ENCODE measurements at regions not wholly inside any gene's neighbourhood (a gene's known extent, or its start where the extent isn't known, plus 50 kb on each side); places are given as distances from the start of the nearest gene placed in this dataset.

DNA sequence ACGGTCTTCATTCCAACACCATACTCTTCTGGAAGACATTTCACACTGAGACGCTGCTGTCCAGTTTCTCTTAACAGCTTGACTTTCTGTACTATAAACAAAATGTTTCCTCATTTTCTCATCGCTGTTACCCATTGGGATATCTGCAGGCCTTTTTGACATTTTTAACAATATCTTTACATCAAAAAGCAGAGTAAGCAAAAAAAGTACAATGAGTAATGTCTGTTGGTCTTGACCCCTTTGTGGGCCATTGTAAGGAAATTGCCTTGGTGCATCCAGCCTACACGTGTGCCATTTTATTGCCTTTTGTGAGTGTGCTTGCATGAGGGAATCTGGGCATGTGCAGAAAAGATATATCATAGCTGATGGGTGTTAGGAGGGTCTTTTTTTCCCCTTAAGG is 129.1 kb upstream of the MANEA start:
- Histone ChIP-seq H4K20me1 (ENCODE audit: low read depth) (no peaks in the 10 kb centered on the region), H3K4me1 (no peaks in the 10 kb centered on the region), H3K27me3 (no peaks in the 10 kb centered on the region), H2AFZ (replicated peaks) (no peak overlapping the region), H3K9me3 (ENCODE audit: low read depth) (no peaks in the 10 kb centered on the region), H3K4me3 (no peak overlapping the region), H3K4me2 (no peak overlapping the region), H3K9ac (no peak overlapping the region), H3K79me2 (ENCODE audit: low read depth) (no peaks in the 10 kb centered on the region), H3K27ac (no peak overlapping the region), H3F3A (ENCODE audit: low read depth) (no peaks in the 10 kb centered on the region), H3K36me3 (no peaks in the 10 kb centered on the region)
- no peak for TF ChIP-seq EZH2 (IDR thresholded peaks at IDR 0.05)
- TF ChIP-seq EZH2phosphoT487 (IDR thresholded peaks at IDR 0.05) = no peak
- TF ChIP-seq, protein P1, sequence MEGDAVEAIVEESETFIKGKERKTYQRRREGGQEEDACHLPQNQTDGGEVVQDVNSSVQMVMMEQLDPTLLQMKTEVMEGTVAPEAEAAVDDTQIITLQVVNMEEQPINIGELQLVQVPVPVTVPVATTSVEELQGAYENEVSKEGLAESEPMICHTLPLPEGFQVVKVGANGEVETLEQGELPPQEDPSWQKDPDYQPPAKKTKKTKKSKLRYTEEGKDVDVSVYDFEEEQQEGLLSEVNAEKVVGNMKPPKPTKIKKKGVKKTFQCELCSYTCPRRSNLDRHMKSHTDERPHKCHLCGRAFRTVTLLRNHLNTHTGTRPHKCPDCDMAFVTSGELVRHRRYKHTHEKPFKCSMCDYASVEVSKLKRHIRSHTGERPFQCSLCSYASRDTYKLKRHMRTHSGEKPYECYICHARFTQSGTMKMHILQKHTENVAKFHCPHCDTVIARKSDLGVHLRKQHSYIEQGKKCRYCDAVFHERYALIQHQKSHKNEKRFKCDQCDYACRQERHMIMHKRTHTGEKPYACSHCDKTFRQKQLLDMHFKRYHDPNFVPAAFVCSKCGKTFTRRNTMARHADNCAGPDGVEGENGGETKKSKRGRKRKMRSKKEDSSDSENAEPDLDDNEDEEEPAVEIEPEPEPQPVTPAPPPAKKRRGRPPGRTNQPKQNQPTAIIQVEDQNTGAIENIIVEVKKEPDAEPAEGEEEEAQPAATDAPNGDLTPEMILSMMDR (IDR thresholded peaks at IDR 0.05) = no peak
- Mint-ChIP-seq H3K27me3 (ENCODE audit: insufficient read depth, low read depth) (no peaks in the 10 kb centered on the region), H3K4me3 (no peak overlapping the region), H3K9me3 (no peaks in the 10 kb centered on the region), H3K27ac (no peak overlapping the region), H3K4me1 (no peaks in the 10 kb centered on the region), H3K36me3 (no peaks in the 10 kb centered on the region)
- DNase-seq (ENCODE audit: low spot score) = no peak

DNA sequence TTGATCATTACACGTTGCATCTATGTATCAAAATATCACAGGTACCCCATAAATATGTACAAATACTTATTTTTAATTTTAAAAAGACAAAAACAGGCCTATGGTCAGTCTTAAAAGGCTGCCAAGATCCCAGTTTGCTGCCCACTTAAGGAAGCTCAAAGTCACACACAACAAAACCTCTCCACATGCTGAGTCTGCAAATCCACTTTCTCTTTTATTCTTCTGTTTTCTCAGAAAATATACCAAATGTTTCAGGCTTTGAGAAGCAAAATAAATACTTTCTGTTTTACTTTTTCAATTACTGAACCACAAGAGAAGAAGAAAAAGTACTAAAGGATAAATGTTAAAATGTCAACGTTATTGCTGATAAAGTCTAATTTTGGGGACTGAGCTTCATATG is 107.8 kb upstream of the MANEA start:
- no peaks in the 10 kb centered on the region for H3K27me3 ChIP-seq
- no peak overlapping the region for H3K4me3 ChIP-seq
- no peaks in the 10 kb centered on the region for H4K20me1 ChIP-seq (ENCODE audit: low read depth)
- no peaks in the 10 kb centered on the region for H3K4me1 Mint-ChIP-seq
- H3K36me3 Mint-ChIP-seq = no peaks in the 10 kb centered on the region
- no peaks in the 10 kb centered on the region for H3K36me3 ChIP-seq
- H3K27me3 Mint-ChIP-seq (ENCODE audit: insufficient read depth, low read depth) = peaks cover 3% of the 10 kb centered on the region
- no peak overlapping the region for H3K4me3 Mint-ChIP-seq
- no peak overlapping the region for H3K27ac Mint-ChIP-seq
- no peak overlapping the region for H3K9ac ChIP-seq
- H3K4me1 ChIP-seq = no peaks in the 10 kb centered on the region
- H3K79me2 ChIP-seq (ENCODE audit: low read depth) = no peaks in the 10 kb centered on the region
- no peak overlapping the region for H3K4me2 ChIP-seq
- H3F3A ChIP-seq (ENCODE audit: low read depth) = no peaks in the 10 kb centered on the region
- H3K9me3 Mint-ChIP-seq = peaks cover 2% of the 10 kb centered on the region
- DNase-seq (ENCODE audit: low spot score) = no peak
- H3K27ac ChIP-seq = no peak overlapping the region
- no peak overlapping the region for H2AFZ ChIP-seq (replicated peaks)
- no peaks in the 10 kb centered on the region for H3K9me3 ChIP-seq (ENCODE audit: low read depth)
- TF ChIP-seq, protein P1 (IDR thresholded peaks at IDR 0.05) = no peak
- TF ChIP-seq EZH2phosphoT487 (IDR thresholded peaks at IDR 0.05) = no peak
- TF ChIP-seq EZH2 (IDR thresholded peaks at IDR 0.05) = no peak

DNA sequence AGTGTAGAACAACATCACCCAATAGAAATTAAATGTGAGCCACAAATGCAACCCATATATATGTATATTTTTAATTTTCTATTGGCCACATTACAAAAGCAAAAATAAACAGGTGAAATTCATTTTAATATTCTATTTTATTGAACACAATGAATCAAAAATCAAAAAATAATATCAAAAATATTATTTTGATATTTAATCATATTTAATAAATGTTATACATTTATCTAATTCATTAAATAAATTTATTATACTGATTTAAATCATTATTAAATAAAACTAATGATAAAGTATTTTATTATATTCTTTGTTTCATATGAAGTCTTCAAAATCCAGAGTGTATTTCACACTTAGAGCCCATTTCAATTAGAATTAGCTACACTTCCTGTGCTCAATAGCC is 98.4 kb upstream of the MANEA start:
- Mint-ChIP-seq H3K4me1 (no peaks in the 10 kb centered on the region), H3K9me3 (peaks cover 5% of the 10 kb centered on the region), H3K27me3 (ENCODE audit: insufficient read depth, low read depth) (peaks cover 2% of the 10 kb centered on the region), H3K4me3 (no peak overlapping the region), H3K36me3 (no peaks in the 10 kb centered on the region), H3K27ac (no peak overlapping the region)
- TF ChIP-seq EZH2phosphoT487 (IDR thresholded peaks at IDR 0.05) = no peak
- no peak for TF ChIP-seq EZH2 (IDR thresholded peaks at IDR 0.05)
- TF ChIP-seq, protein P1 (IDR thresholded peaks at IDR 0.05) = no peak
- Histone ChIP-seq H3K4me1 (no peaks in the 10 kb centered on the region), H3K79me2 (ENCODE audit: low read depth) (no peaks in the 10 kb centered on the region), H3K4me2 (no peak overlapping the region), H3F3A (ENCODE audit: low read depth) (no peaks in the 10 kb centered on the region), H3K36me3 (no peaks in the 10 kb centered on the region), H3K27ac (no peak overlapping the region), H3K9me3 (ENCODE audit: low read depth) (no peaks in the 10 kb centered on the region), H2AFZ (replicated peaks) (no peak overlapping the region), H3K27me3 (no peaks in the 10 kb centered on the region), H4K20me1 (ENCODE audit: low read depth) (no peaks in the 10 kb centered on the region), H3K4me3 (no peak overlapping the region), H3K9ac (no peak overlapping the region)
- no peak for DNase-seq (ENCODE audit: low spot score)

DNA sequence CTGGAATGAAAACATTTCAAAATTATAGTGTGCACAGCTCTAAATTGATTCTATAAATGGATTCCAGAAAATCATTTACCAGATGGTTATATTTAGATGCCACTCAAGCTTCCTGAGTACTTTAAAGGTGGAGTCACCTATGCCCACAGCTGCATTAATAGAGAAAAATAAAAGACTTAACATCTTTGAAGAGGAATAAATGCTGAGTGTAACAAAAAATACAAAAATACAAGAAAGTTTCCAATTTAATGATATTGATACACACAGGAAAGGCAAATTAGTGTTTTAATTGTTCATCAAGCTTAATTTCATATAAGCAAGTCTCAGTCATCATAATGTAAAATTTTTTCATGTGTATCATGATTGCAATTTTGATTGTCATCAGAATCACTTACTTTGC is 89.5 kb upstream of the MANEA start:
- DNase-seq (ENCODE audit: low spot score) = no peak

More for the DNA sequence above, 89.5 kb upstream of the MANEA start:
- no peak overlapping the region for H3K4me3 Mint-ChIP-seq
- H3K27me3 ChIP-seq = no peaks in the 10 kb centered on the region
- H3K4me2 ChIP-seq = no peak overlapping the region
- H3K36me3 ChIP-seq = no peaks in the 10 kb centered on the region
- H3F3A ChIP-seq (ENCODE audit: low read depth) = no peaks in the 10 kb centered on the region
- no peak overlapping the region for H2AFZ ChIP-seq (replicated peaks)
- H3K27ac Mint-ChIP-seq = no peak overlapping the region
- H3K36me3 Mint-ChIP-seq = no peaks in the 10 kb centered on the region
- H3K4me1 Mint-ChIP-seq = no peaks in the 10 kb centered on the region
- no peak overlapping the region for H3K27ac ChIP-seq
- H4K20me1 ChIP-seq (ENCODE audit: low read depth) = no peaks in the 10 kb centered on the region
- H3K4me3 ChIP-seq = no peak overlapping the region
- no peaks in the 10 kb centered on the region for H3K79me2 ChIP-seq (ENCODE audit: low read depth)
- H3K27me3 Mint-ChIP-seq (ENCODE audit: insufficient read depth, low read depth) = no peaks in the 10 kb centered on the region
- H3K9me3 Mint-ChIP-seq = no peaks in the 10 kb centered on the region
- no peak overlapping the region for H3K9ac ChIP-seq
- H3K4me1 ChIP-seq = no peaks in the 10 kb centered on the region
- H3K9me3 ChIP-seq (ENCODE audit: low read depth) = no peaks in the 10 kb centered on the region
- no peak for TF ChIP-seq EZH2 (IDR thresholded peaks at IDR 0.05)
- TF ChIP-seq EZH2phosphoT487 (IDR thresholded peaks at IDR 0.05) = no peak
- TF ChIP-seq, protein P1 (IDR thresholded peaks at IDR 0.05) = no peak

Data from neural progenitor cell (in vitro differentiated cells).